Endothelial cell of umbilical vein (primary cell): ENCODE measurements at regions not wholly inside any gene's neighbourhood (a gene's known extent, or its start where the extent isn't known, plus 50 kb on each side); places are given as distances from the start of the nearest gene placed in this dataset.

Source experiments
- EZH2 ChIP-seq: IDR thresholded peaks from 2 replicates; pipeline ENCODE4 v1.6.1; 2012; ENCODE audit warnings: borderline replicate concordance, low read depth, mild to moderate bottlenecking, moderate library complexity, low read length, inconsistent platforms; ENCODE audit not compliant: severe bottlenecking
- FOS ChIP-seq: IDR thresholded peaks from 2 replicates; pipeline ENCODE4 v1.6.1; 2011; ENCODE audit warnings: mild to moderate bottlenecking, low read length, moderate library complexity, borderline replicate concordance; ENCODE audit not compliant: insufficient read depth
- MYC ChIP-seq: IDR thresholded peaks from one replicate; pipeline ENCODE4 v1.6.1; 2011; ENCODE audit warnings: mild to moderate bottlenecking, low read depth, low read length
- POLR2A ChIP-seq: IDR thresholded peaks from 2 replicates; pipeline ENCODE4 v1.6.1; 2012; ENCODE audit warnings: low read depth, mild to moderate bottlenecking, control low read depth, low read length
- POLR2AphosphoS5 ChIP-seq: IDR thresholded peaks from 2 replicates; pipeline ENCODE4 v1.6.1; 2012; ENCODE audit warnings: low read depth, mild to moderate bottlenecking, control low read depth, low read length, moderate library complexity; ENCODE audit not compliant: insufficient read depth
- TF ChIP-seq, protein P1 (sequence below), 2 donors: IDR thresholded peaks; 1 replicate in 1 of 2; 2 replicates in 1 of 2; pipeline ENCODE4 v1.5.1; 2011; ENCODE audit warnings: low read length in 2 of 2, mild to moderate bottlenecking in 2 of 2, moderate library complexity in 2 of 2, control low read depth in 1 of 2, inconsistent platforms in 1 of 2, low read depth in 1 of 2; ENCODE audit not compliant: insufficient read depth in 1 of 2; ENCODE audit errors: extremely low read depth in 1 of 2

DNA sequence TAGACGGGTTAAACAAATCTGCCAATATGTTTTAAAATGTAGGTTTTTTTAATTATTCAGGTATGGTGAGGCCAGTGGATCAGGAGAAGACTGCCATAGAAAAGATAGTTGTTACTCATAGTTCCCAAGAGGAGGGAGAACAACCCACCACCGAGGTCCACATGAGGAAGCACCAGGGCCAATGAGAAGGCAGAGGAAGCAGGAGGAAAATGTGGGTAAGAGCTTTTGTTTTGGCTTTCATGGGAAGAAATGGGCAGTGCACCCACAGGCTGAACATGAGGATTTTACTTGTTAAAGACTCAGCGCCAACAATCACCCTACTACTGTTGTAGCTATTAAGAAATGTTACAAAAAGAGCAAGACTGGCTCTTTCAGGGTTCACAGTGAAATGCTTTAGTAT, 191.8 kb upstream of the HNMT start:
- no peak for TF ChIP-seq POLR2A
- TF ChIP-seq, protein P1, sequence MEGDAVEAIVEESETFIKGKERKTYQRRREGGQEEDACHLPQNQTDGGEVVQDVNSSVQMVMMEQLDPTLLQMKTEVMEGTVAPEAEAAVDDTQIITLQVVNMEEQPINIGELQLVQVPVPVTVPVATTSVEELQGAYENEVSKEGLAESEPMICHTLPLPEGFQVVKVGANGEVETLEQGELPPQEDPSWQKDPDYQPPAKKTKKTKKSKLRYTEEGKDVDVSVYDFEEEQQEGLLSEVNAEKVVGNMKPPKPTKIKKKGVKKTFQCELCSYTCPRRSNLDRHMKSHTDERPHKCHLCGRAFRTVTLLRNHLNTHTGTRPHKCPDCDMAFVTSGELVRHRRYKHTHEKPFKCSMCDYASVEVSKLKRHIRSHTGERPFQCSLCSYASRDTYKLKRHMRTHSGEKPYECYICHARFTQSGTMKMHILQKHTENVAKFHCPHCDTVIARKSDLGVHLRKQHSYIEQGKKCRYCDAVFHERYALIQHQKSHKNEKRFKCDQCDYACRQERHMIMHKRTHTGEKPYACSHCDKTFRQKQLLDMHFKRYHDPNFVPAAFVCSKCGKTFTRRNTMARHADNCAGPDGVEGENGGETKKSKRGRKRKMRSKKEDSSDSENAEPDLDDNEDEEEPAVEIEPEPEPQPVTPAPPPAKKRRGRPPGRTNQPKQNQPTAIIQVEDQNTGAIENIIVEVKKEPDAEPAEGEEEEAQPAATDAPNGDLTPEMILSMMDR (IDR thresholded peaks at IDR 0.05; ENCODE audit: extremely low read depth in 1 of 2, insufficient read depth in 1 of 2, low read depth in 1 of 2, low read length in 2 of 2), result no peak
- TF ChIP-seq EZH2, result no peak
- no peak for TF ChIP-seq FOS
- TF ChIP-seq POLR2AphosphoS5, result no peak
- TF ChIP-seq MYC, result no peak
